Sigmoid colon (tissue), 4 donors: ENCODE measurements at regions not wholly inside any gene's neighbourhood (a gene's known extent, or its start where the extent isn't known, plus 50 kb on each side); places are given as distances from the start of the nearest gene placed in this dataset.

Experiments
- CTCF ChIP-seq, 4 experiments: fragments of 450-650 bp in 3 of 4; fragments of 200-600 bp in 1 of 4; IDR thresholded peaks; one replicate each; pipeline ENCODE4 v1.5.1; 2016 to 2019; ENCODE audit warnings: antibody characterized with exemption in 4 of 4, mild to moderate bottlenecking in 3 of 4, moderate library complexity in 2 of 4
- EP300 ChIP-seq, 4 donors: sonication (generic); formaldehyde crosslinking; IDR thresholded peaks; one replicate each; pipeline ENCODE4 v1.6.1; 2017; ENCODE audit warnings: antibody characterized with exemption in 4 of 4
- POLR2A ChIP-seq, 2 donors: fragments of 450-650 bp; IDR thresholded peaks; one replicate each; pipeline ENCODE4 v1.6.1; 2016; ENCODE audit warnings: antibody characterized with exemption in 2 of 2, mild to moderate bottlenecking in 2 of 2, moderate library complexity in 2 of 2
- POLR2AphosphoS5 ChIP-seq, 4 donors: sonication (generic); formaldehyde crosslinking; IDR thresholded peaks; one replicate each; pipeline ENCODE4 v1.6.1; 2017; ENCODE audit warnings: antibody characterized with exemption in 4 of 4

GRCh38 chr2:166792808-166793207, 95.5 kb upstream of the XIRP2 start:
- no peak for TF ChIP-seq CTCF (IDR thresholded peaks at IDR 0.05)
- TF ChIP-seq POLR2A (IDR thresholded peaks at IDR 0.05): no peak
- TF ChIP-seq POLR2AphosphoS5 (IDR thresholded peaks at IDR 0.05): no peak
- TF ChIP-seq EP300 (IDR thresholded peaks at IDR 0.05): no peak
